GM12873 (cell line): ENCODE measurements at regions not wholly inside any gene's neighbourhood (a gene's known extent, or its start where the extent isn't known, plus 50 kb on each side); places are given as distances from the start of the nearest gene placed in this dataset.

ENCODE experiments used
- TF ChIP-seq, protein P1 (sequence below): IDR thresholded peaks from 2 replicates; pipeline ENCODE4 v1.5.1; 2012; ENCODE audit warnings: low read depth, mild to moderate bottlenecking, moderate library complexity, low read length, control low read depth; ENCODE audit not compliant: insufficient read depth; ENCODE audit errors: missing control alignments

GRCh38 chr15:100740138-100740537 is 137.7 kb downstream of the ASB7 start:
- TF ChIP-seq, protein P1, sequence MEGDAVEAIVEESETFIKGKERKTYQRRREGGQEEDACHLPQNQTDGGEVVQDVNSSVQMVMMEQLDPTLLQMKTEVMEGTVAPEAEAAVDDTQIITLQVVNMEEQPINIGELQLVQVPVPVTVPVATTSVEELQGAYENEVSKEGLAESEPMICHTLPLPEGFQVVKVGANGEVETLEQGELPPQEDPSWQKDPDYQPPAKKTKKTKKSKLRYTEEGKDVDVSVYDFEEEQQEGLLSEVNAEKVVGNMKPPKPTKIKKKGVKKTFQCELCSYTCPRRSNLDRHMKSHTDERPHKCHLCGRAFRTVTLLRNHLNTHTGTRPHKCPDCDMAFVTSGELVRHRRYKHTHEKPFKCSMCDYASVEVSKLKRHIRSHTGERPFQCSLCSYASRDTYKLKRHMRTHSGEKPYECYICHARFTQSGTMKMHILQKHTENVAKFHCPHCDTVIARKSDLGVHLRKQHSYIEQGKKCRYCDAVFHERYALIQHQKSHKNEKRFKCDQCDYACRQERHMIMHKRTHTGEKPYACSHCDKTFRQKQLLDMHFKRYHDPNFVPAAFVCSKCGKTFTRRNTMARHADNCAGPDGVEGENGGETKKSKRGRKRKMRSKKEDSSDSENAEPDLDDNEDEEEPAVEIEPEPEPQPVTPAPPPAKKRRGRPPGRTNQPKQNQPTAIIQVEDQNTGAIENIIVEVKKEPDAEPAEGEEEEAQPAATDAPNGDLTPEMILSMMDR, result no peak

DNA sequence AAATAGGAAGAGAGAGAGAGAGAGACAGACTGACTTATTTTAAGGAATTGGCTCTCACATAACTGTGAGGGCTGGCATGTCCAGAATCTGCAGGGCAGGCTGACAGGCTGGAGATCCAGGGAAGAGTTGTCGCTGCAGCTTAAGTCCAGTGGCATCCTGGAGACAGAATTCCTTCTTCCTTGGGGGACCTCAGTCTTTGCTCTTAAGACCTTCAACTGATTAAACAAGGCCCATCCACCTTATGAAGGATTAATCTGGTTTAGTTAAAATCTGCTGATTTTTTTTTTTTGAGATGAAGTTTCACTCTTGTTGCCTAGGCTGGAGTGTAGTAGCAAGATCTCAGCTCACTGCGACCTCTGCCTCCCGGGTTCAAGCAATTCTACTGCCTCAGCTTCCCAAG is 128.0 kb upstream of the ALDH1A3 start:
- TF ChIP-seq, protein P1, result no peak

DNA sequence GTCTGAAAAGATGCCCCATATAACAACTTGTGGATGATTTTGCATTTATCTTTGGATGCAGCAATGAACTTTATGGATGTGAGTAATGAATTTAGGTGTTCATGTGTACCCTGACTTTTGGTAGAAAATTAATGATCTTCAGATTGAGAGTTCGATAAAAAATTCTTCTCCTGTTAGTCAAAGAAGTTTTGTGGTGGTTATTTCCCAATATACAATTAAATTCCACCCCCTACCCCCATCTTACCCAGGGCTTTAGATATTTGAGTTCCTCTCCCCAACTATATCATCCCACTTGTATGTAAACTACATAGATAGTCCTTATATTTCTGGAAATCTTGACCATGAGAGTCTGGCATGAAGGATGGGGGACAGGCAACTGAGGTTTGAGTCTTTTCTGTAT is 126.1 kb upstream of the ALDH1A3 start:
- TF ChIP-seq, protein P1, result no peak

GRCh38 chr15:100757661-100758060 is 122.0 kb upstream of the ALDH1A3 start:
- TF ChIP-seq, protein P1, result no peak

GRCh38 chr15:100758555-100758954 is 121.1 kb upstream of the ALDH1A3 start:
- TF ChIP-seq, protein P1, result no peak

DNA sequence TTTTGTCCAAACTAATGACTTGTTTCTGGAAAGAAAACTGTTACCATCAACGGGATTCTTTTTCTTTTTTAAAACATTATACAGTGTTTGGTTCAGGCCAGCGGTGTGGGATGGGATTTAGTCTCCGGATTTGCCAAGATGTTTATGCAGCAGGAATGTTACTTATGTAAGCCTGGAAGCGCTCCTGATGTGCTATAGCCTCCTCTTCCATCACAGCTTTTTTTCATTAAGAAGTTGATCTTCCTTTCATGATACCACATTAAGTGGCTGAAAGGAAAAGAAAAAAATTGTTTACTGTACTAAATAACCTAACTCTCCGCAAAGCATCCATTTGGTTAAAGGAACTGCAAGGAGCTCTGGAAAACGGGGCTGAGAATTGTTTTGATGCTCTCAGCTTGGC is 120.5 kb upstream of the ALDH1A3 start:
- TF ChIP-seq, protein P1, result no peak

DNA sequence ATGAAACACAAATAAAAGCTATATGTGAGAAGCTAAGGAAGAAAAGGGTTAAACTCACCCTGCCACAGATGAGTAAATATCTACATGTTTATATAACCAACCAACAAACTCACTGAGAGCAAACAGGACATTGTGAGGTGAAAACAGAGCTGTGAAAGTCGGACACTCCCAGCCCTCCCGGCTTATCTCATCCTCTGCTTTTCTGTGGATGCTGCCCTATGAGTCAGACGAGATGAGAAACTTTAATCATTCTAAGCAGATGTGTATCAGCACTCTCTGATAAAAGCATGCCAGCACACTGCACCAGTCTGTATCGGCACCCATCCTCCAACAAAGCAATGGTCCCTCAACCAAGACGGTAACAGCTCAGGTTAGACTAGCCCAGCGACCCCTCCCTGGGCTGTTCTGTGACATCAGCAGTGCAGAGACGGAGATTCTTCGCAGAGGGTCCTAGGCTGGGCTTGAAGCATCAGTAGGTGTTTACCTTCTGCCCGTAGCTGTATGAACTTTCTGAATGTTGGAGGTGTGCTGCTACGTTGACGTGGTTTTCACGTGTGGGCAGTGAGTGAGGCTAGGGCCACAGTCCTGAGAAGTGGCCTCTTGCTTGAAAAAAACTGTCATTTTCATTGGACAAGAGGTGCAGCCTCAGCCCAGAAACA is 119.8 kb upstream of the ALDH1A3 start:
- TF ChIP-seq, protein P1, result no peak
